ENCODE measurements at regions not wholly inside any gene's neighbourhood (a gene's known extent, or its start where the extent isn't known, plus 50 kb on each side); places are given as distances from the start of the nearest gene placed in this dataset.

GRCh38 chrX:106363214-106363613 is 195.1 kb downstream of the PWWP3B start:
- TF ChIP-seq, protein P1, sequence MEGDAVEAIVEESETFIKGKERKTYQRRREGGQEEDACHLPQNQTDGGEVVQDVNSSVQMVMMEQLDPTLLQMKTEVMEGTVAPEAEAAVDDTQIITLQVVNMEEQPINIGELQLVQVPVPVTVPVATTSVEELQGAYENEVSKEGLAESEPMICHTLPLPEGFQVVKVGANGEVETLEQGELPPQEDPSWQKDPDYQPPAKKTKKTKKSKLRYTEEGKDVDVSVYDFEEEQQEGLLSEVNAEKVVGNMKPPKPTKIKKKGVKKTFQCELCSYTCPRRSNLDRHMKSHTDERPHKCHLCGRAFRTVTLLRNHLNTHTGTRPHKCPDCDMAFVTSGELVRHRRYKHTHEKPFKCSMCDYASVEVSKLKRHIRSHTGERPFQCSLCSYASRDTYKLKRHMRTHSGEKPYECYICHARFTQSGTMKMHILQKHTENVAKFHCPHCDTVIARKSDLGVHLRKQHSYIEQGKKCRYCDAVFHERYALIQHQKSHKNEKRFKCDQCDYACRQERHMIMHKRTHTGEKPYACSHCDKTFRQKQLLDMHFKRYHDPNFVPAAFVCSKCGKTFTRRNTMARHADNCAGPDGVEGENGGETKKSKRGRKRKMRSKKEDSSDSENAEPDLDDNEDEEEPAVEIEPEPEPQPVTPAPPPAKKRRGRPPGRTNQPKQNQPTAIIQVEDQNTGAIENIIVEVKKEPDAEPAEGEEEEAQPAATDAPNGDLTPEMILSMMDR (IDR thresholded peaks at IDR 0.05), result no peak
- TF ChIP-seq POLR2A (IDR thresholded peaks at IDR 0.05), result no peak
- no peak for TF ChIP-seq POLR2AphosphoS5 (IDR thresholded peaks at IDR 0.05)
